ENCODE measurements at regions not wholly inside any gene's neighbourhood (a gene's known extent, or its start where the extent isn't known, plus 50 kb on each side); places are given as distances from the start of the nearest gene placed in this dataset.

GRCh38 chr2:217555081-217555876 lies 447.5 kb downstream of the TNS1 start:
- Histone ChIP-seq H3K9ac (ENCODE audit: insufficient read depth, low read length, poor library complexity, severe bottlenecking) (no peak overlapping the region), H3K9me3 (replicated peaks in 1 of 2; ENCODE audit: control insufficient read depth in 1 of 2, insufficient read depth in 1 of 2, low read length in 2 of 2) (no peaks in the 10 kb centered on the region), H3K4me2 (replicated peaks; ENCODE audit: extremely low read depth, low read length, poor library complexity, severe bottlenecking) (no peak overlapping the region), H3K79me2 (ENCODE audit: insufficient read depth, low read length) (no peaks in the 10 kb centered on the region), H3K36me3 (replicated peaks in 1 of 2; ENCODE audit: control insufficient read depth in 1 of 2, insufficient read depth in 2 of 2, low read length in 2 of 2) (no peaks in the 10 kb centered on the region), H2AFZ (ENCODE audit: insufficient read depth, low read depth, low read length, poor library complexity, severe bottlenecking) (no peak overlapping the region), H3K27me3 (ENCODE audit: control insufficient read depth in 2 of 2, insufficient read depth in 2 of 2, low read length in 2 of 2) (peaks cover 0 to 2% of the 10 kb centered on the region in 2 donors), H3K4me1 (ENCODE audit: control insufficient read depth in 1 of 2, insufficient read depth in 2 of 2, low read length in 2 of 2) (no peaks in the 10 kb centered on the region), H4K20me1 (ENCODE audit: insufficient read depth, low read length) (no peaks in the 10 kb centered on the region), H3K4me3 (replicated peaks in 1 of 3; ENCODE audit: low read depth in 2 of 3, low read length in 3 of 3) (no peak overlapping the region), H3K27ac (ENCODE audit: low read depth in 1 of 2, low read length in 2 of 2) (no peak overlapping the region)
- H3K27ac Mint-ChIP-seq = no peak overlapping the region
- 91% methylated on average over 4 of the region's 7 CpGs for WGBS (ENCODE audit: insufficient coverage)
- intact Hi-C loops (cut with micrococcal nuclease) = no loop called here
- peaks cover 0 to 10% (median 3%) of the 10 kb centered on the region in 3 donors for H3K27me3 Mint-ChIP-seq (ENCODE audit: low read depth in 3 of 3)
- H3K4me1 Mint-ChIP-seq = no peaks in the 10 kb centered on the region
- DNase-seq = no peak
- no peak for TF ChIP-seq CTCF (IDR thresholded peaks at IDR 0.05)
- no peak overlapping the region for H3K4me3 Mint-ChIP-seq
- peaks cover 0 to 3% (median 0%) of the 10 kb centered on the region in 7 donors for H3K9me3 Mint-ChIP-seq
- no peaks in the 10 kb centered on the region for H3K36me3 Mint-ChIP-seq

DNA sequence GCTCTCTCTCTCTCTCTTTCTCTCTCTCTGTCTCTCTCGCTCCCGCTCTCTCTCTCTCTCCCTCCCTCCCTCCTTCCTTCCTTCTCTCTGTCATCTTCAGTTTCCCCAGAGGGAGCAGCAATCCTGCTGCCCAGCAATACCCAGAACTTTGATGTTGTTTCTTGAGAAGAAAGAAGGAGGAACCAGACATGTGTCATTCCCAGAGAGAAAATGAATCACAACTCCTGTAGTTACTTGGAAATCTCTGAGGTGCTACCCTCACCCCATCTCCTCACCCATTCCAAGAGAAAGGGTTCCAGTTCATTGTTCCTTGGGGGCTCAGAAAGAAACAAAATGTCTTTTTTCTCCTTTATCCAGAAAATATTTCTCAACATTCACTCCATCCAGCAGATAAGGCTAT lies 449.1 kb downstream of the TNS1 start:
- Histone ChIP-seq H3K4me2 (replicated peaks; ENCODE audit: extremely low read depth, low read length, poor library complexity, severe bottlenecking) (no peak overlapping the region), H3K79me2 (ENCODE audit: insufficient read depth, low read length) (no peaks in the 10 kb centered on the region), H3K4me1 (ENCODE audit: control insufficient read depth in 1 of 2, insufficient read depth in 2 of 2, low read length in 2 of 2) (no peaks in the 10 kb centered on the region), H3K36me3 (replicated peaks in 1 of 2; ENCODE audit: control insufficient read depth in 1 of 2, insufficient read depth in 2 of 2, low read length in 2 of 2) (no peaks in the 10 kb centered on the region), H3K9me3 (replicated peaks in 1 of 2; ENCODE audit: control insufficient read depth in 1 of 2, insufficient read depth in 1 of 2, low read length in 2 of 2) (no peaks in the 10 kb centered on the region), H3K27ac (ENCODE audit: low read depth in 1 of 2, low read length in 2 of 2) (no peak overlapping the region), H4K20me1 (ENCODE audit: insufficient read depth, low read length) (no peaks in the 10 kb centered on the region), H3K4me3 (replicated peaks in 1 of 3; ENCODE audit: low read depth in 2 of 3, low read length in 3 of 3) (no peak overlapping the region), H3K9ac (ENCODE audit: insufficient read depth, low read length, poor library complexity, severe bottlenecking) (no peak overlapping the region), H3K27me3 (ENCODE audit: control insufficient read depth in 2 of 2, insufficient read depth in 2 of 2, low read length in 2 of 2) (peaks cover 0 to 2% of the 10 kb centered on the region in 2 donors), H2AFZ (ENCODE audit: insufficient read depth, low read depth, low read length, poor library complexity, severe bottlenecking) (no peak overlapping the region)
- no peak for TF ChIP-seq CTCF (IDR thresholded peaks at IDR 0.05)
- H3K27me3 Mint-ChIP-seq (ENCODE audit: low read depth in 3 of 3) = peaks cover 2 to 14% (median 3%) of the 10 kb centered on the region in 3 donors
- H3K27ac Mint-ChIP-seq = peak overlapping the region in 1 of 7 donors; percentile 72
- H3K36me3 Mint-ChIP-seq = no peaks in the 10 kb centered on the region
- DNase-seq = no peak
- no CpG with 5 or more reads among the region's 2 CpGs for WGBS (ENCODE audit: insufficient coverage)
- H3K4me1 Mint-ChIP-seq = no peaks in the 10 kb centered on the region
- H3K9me3 Mint-ChIP-seq = peaks cover 0 to 3% (median 0%) of the 10 kb centered on the region in 7 donors
- intact Hi-C loops (cut with micrococcal nuclease) = no loop called here
- H3K4me3 Mint-ChIP-seq = no peak overlapping the region

Data from CD14-positive monocyte (primary cell).